Astrocyte of the spinal cord (primary cell): ENCODE measurements at regions not wholly inside any gene's neighbourhood (a gene's known extent, or its start where the extent isn't known, plus 50 kb on each side); places are given as distances from the start of the nearest gene placed in this dataset.
"Not testable (repeated sequence)": the region's sequence is repeated elsewhere in the genome, so short reads cannot be mapped to it uniquely, and the experiment has no call there.

Experiments
- DNase-seq: peaks from one replicate; pipeline ENCODE4 v3.0.0; 2011; ENCODE audit warnings: low read depth, low spot score
- H3K4me3 ChIP-seq: 2 replicates; pipeline ENCODE4 v1.5.1; 2011; ENCODE audit warnings: low read depth, mild to moderate bottlenecking, low read length, moderate library complexity
- CTCF ChIP-seq: IDR thresholded peaks from 2 replicates; pipeline ENCODE4 v1.5.1; 2012; ENCODE audit warnings: low read depth, mild to moderate bottlenecking, low read length, inconsistent platforms
- in situ Hi-C: cut with HindIII; loops from 2 replicates; pipeline ENCODE4 v1.10.0; 2017; ENCODE audit warnings: low sequenced_read_pairs

GRCh38 chr12:43237238-43237879 lies 314.6 kb downstream of the ADAMTS20 start:
- in situ Hi-C loops: no loop called here
- no peak for TF ChIP-seq CTCF
- H3K4me3 ChIP-seq: no peak overlapping the region
- no peak for DNase-seq

- no peak for DNase-seq
- H3K4me3 ChIP-seq: no peak overlapping the region
Measured at GRCh38 chr12:43235721-43236120, 316.3 kb downstream of the ADAMTS20 start.

GRCh38 chr12:43233861-43234260 lies 318.1 kb downstream of the ADAMTS20 start:
- DNase-seq: no peak
- H3K4me3 ChIP-seq: no peak overlapping the region
- in situ Hi-C loops: no loop called here
- TF ChIP-seq CTCF: no peak

More at GRCh38 chr12:43235721-43236120, 316.3 kb downstream of the ADAMTS20 start:
- no peak for TF ChIP-seq CTCF
- in situ Hi-C loops: no loop called here

- DNase-seq: no peak
- TF ChIP-seq CTCF: no peak
- H3K4me3 ChIP-seq: no peak overlapping the region
- in situ Hi-C loops: no loop called here
Measured at GRCh38 chr12:43226151-43226550, 325.9 kb downstream of the ADAMTS20 start.

GRCh38 chr12:43224190-43224805 lies 327.7 kb downstream of the ADAMTS20 start:
- H3K4me3 ChIP-seq, in situ Hi-C loops, DNase-seq: not testable (repeated sequence)

- no peak overlapping the region for H3K4me3 ChIP-seq
- in situ Hi-C loops: no loop called here
- TF ChIP-seq CTCF: no peak
- DNase-seq: no peak
Measured at GRCh38 chr12:43222796-43223195, 329.2 kb downstream of the ADAMTS20 start.

- no peak for DNase-seq
- TF ChIP-seq CTCF: no peak
- in situ Hi-C loops: no loop called here
- H3K4me3 ChIP-seq: no peak overlapping the region
Measured at GRCh38 chr12:43221216-43221615, 330.8 kb downstream of the ADAMTS20 start.
